SU-DHL-6 (cell line): ENCODE measurements at regions not wholly inside any gene's neighbourhood (a gene's known extent, or its start where the extent isn't known, plus 50 kb on each side); places are given as distances from the start of the nearest gene placed in this dataset.

ENCODE experiments used
- CTCF ChIP-seq: fragments of 200-600 bp; sonication (generic); IDR thresholded peaks from one replicate; pipeline ENCODE4 v1.5.1; 2017; ENCODE audit warnings: antibody characterized with exemption, mild to moderate bottlenecking, low read length, moderate library complexity; ENCODE audit not compliant: insufficient read depth, poor library complexity, severe bottlenecking
- EZH2phosphoT487 ChIP-seq: fragments of 200-600 bp; sonication (generic), shearing (Covaris generic); conservative IDR thresholded peaks from 2 replicates; pipeline ENCODE4 v1.6.1; 2018; ENCODE audit warnings: mild to moderate bottlenecking, antibody characterized with exemption, low read length, moderate library complexity, mixed read lengths

GRCh38 chr10:117427356-117427755 lies 52.1 kb upstream of the PDZD8 start:
- TF ChIP-seq CTCF, result no peak
- TF ChIP-seq EZH2phosphoT487, result no peak
